ENCODE measurements at regions not wholly inside any gene's neighbourhood (a gene's known extent, or its start where the extent isn't known, plus 50 kb on each side); places are given as distances from the start of the nearest gene placed in this dataset.
"Not testable (repeated sequence)": the region's sequence is repeated elsewhere in the genome, so short reads cannot be mapped to it uniquely, and the experiment has no call there.

GRCh38 chr2:88930659-88931058, 239.2 kb downstream of the RPIA start:
- DNase-seq, result no peak

- DNase-seq, result no peak
These were observed 241.2 kb downstream of the RPIA start for GRCh38 chr2:88932686-88933085.

GRCh38 chr2:88933091-88933490, 241.6 kb downstream of the RPIA start:
- no peak for DNase-seq

- no peak for DNase-seq
These were observed 242.5 kb downstream of the RPIA start for GRCh38 chr2:88933980-88934379.

GRCh38 chr2:88941178-88941577, 249.7 kb downstream of the RPIA start:
- not testable (repeated sequence) for DNase-seq

- no peak for DNase-seq
These were observed 251.3 kb downstream of the RPIA start for GRCh38 chr2:88942798-88943197.

- DNase-seq, result no peak
These were observed 257.9 kb downstream of the RPIA start for GRCh38 chr2:88949336-88949735.

GRCh38 chr2:88950010-88950409, 258.5 kb downstream of the RPIA start:
- no peak for DNase-seq

- DNase-seq, result no peak
These were observed 264.1 kb downstream of the RPIA start for GRCh38 chr2:88955607-88956006.

GRCh38 chr2:88959480-88960204, 268.2 kb downstream of the RPIA start:
- DNase-seq, result no peak

GRCh38 chr2:88961323-88961722, 269.9 kb downstream of the RPIA start:
- not testable (repeated sequence) for DNase-seq

- DNase-seq, result no peak
These were observed 276.4 kb downstream of the RPIA start for GRCh38 chr2:88967844-88968243.

GRCh38 chr2:88978011-88978410, 286.5 kb downstream of the RPIA start:
- not testable (repeated sequence) for DNase-seq

- not testable (repeated sequence) for DNase-seq
These were observed 287.0 kb downstream of the RPIA start for GRCh38 chr2:88978446-88978845.

- not testable (repeated sequence) for DNase-seq
These were observed 292.6 kb downstream of the RPIA start for GRCh38 chr2:88984079-88984478.

GRCh38 chr2:88986721-88987330, 295.4 kb downstream of the RPIA start:
- DNase-seq, result not testable (repeated sequence)

- not testable (repeated sequence) for DNase-seq
These were observed 297.1 kb downstream of the RPIA start for GRCh38 chr2:88988617-88989016.

- DNase-seq, result not testable (repeated sequence)
These were observed 301.3 kb downstream of the RPIA start for GRCh38 chr2:88992819-88993218.

- DNase-seq, result not testable (repeated sequence)
These were observed 303.4 kb downstream of the RPIA start for GRCh38 chr2:88994856-88995255.

- not testable (repeated sequence) for DNase-seq
These were observed 305.1 kb downstream of the RPIA start for GRCh38 chr2:88996588-88996987.

GRCh38 chr2:88999365-88999764, 307.9 kb downstream of the RPIA start:
- DNase-seq, result no peak

GRCh38 chr2:89000235-89000634, 308.8 kb downstream of the RPIA start:
- DNase-seq, result no peak

GRCh38 chr2:89004238-89004637, 312.8 kb downstream of the RPIA start:
- not testable (repeated sequence) for DNase-seq

GRCh38 chr2:89020566-89020965, 329.1 kb downstream of the RPIA start:
- not testable (repeated sequence) for DNase-seq

GRCh38 chr2:89026296-89026695, 334.8 kb downstream of the RPIA start:
- DNase-seq, result not testable (repeated sequence)

All from stimulated activated CD8-positive, alpha-beta memory T cell treated with anti-CD3 and anti-CD28 coated beads, Interleukin-4, amount 100 ng/mL, for 48 hours (primary cell).